ENCODE measurements at regions not wholly inside any gene's neighbourhood (a gene's known extent, or its start where the extent isn't known, plus 50 kb on each side); places are given as distances from the start of the nearest gene placed in this dataset.

GRCh38 chr9:18068900-18069299 lies 405.1 kb upstream of the ADAMTSL1 start:
- TF ChIP-seq CTCF (IDR thresholded peaks at IDR 0.05; ENCODE audit: low read depth, low read length, missing control alignments), result no peak
- no peak overlapping the region for H3K4me3 ChIP-seq (replicated peaks; ENCODE audit: low read depth, low read length)
- DNase-seq (ENCODE audit: extremely low read depth, low read depth), result no peak

GRCh38 chr9:18071651-18072060 lies 402.3 kb upstream of the ADAMTSL1 start:
- no peak for DNase-seq (ENCODE audit: extremely low read depth, low read depth)
- no peak overlapping the region for H3K4me3 ChIP-seq (replicated peaks; ENCODE audit: low read depth, low read length)

GRCh38 chr9:18073002-18073401 lies 401.0 kb upstream of the ADAMTSL1 start:
- no peak for DNase-seq (ENCODE audit: extremely low read depth, low read depth)
- no peak for TF ChIP-seq CTCF (IDR thresholded peaks at IDR 0.05; ENCODE audit: low read depth, low read length, missing control alignments)
- no peak overlapping the region for H3K4me3 ChIP-seq (replicated peaks; ENCODE audit: low read depth, low read length)

More at GRCh38 chr9:18071651-18072060, 402.3 kb upstream of the ADAMTSL1 start:
- TF ChIP-seq CTCF (IDR thresholded peaks at IDR 0.05; ENCODE audit: low read depth, low read length, missing control alignments), result no peak

- TF ChIP-seq CTCF (IDR thresholded peaks at IDR 0.05; ENCODE audit: low read depth, low read length, missing control alignments), result no peak
- H3K4me3 ChIP-seq (replicated peaks; ENCODE audit: low read depth, low read length), result no peak overlapping the region
- DNase-seq (ENCODE audit: extremely low read depth, low read depth), result no peak
These were observed 399.9 kb upstream of the ADAMTSL1 start for GRCh38 chr9:18074041-18074440.

- no peak for DNase-seq (ENCODE audit: extremely low read depth, low read depth)
- TF ChIP-seq CTCF (IDR thresholded peaks at IDR 0.05; ENCODE audit: low read depth, low read length, missing control alignments), result no peak
- H3K4me3 ChIP-seq (replicated peaks; ENCODE audit: low read depth, low read length), result no peak overlapping the region
These were observed 398.6 kb upstream of the ADAMTSL1 start for GRCh38 chr9:18075253-18075952.

GRCh38 chr9:18077941-18078678 lies 395.8 kb upstream of the ADAMTSL1 start:
- TF ChIP-seq CTCF (IDR thresholded peaks at IDR 0.05; ENCODE audit: low read depth, low read length, missing control alignments), result no peak
- H3K4me3 ChIP-seq (replicated peaks; ENCODE audit: low read depth, low read length), result no peak overlapping the region
- no peak for DNase-seq (ENCODE audit: extremely low read depth, low read depth)

Measured in HFF-Myc (cell line).